Sigmoid colon (tissue), 6 donors: ENCODE measurements at regions not wholly inside any gene's neighbourhood (a gene's known extent, or its start where the extent isn't known, plus 50 kb on each side); places are given as distances from the start of the nearest gene placed in this dataset.

Experiments used
- DNase-seq: peaks from one replicate; pipeline ENCODE4 v3.0.0-alpha.2; 2019
- H3K27ac ChIP-seq, 4 donors: fragments of 200-600 bp; sonication (generic); one replicate each; pipeline ENCODE4 v1.5.1; 2016 to 2019; ENCODE audit warnings: mild to moderate bottlenecking in 1 of 4
- H3K27me3 ChIP-seq, 3 donors: fragments of 200-600 bp; sonication (generic); one replicate each; pipeline ENCODE4 v1.5.1; 2019; ENCODE audit warnings: mild to moderate bottlenecking in 1 of 3
- H3K36me3 ChIP-seq, 4 donors: fragments of 200-600 bp; sonication (generic); one replicate each; pipeline ENCODE4 v1.5.1; 2016 to 2019
- H3K4me1 ChIP-seq, 4 donors: fragments of 200-600 bp; sonication (generic); one replicate each; pipeline ENCODE4 v1.5.1; 2017 to 2019
- H3K4me3 ChIP-seq, 4 donors: fragments of 200-600 bp; sonication (generic); one replicate each; pipeline ENCODE4 v1.5.1; 2017 to 2019; ENCODE audit warnings: mild to moderate bottlenecking in 2 of 4, moderate library complexity in 1 of 4
- H3K9me3 ChIP-seq, 4 donors: fragments of 200-600 bp in 3 of 4; sonication (generic) in 3 of 4; one replicate each; pipeline versions ENCODE4 v1.5.1 to v1.6.1; 2013 to 2019
- EP300 ChIP-seq, 4 donors: sonication (generic); formaldehyde crosslinking; IDR thresholded peaks; one replicate each; pipeline ENCODE4 v1.6.1; 2017; ENCODE audit warnings: antibody characterized with exemption in 4 of 4
- POLR2A ChIP-seq, 2 donors: fragments of 450-650 bp; IDR thresholded peaks; one replicate each; pipeline ENCODE4 v1.6.1; 2016; ENCODE audit warnings: antibody characterized with exemption in 2 of 2, mild to moderate bottlenecking in 2 of 2, moderate library complexity in 2 of 2
- POLR2AphosphoS5 ChIP-seq, 4 donors: sonication (generic); formaldehyde crosslinking; IDR thresholded peaks; one replicate each; pipeline ENCODE4 v1.6.1; 2017; ENCODE audit warnings: antibody characterized with exemption in 4 of 4
- WGBS, 2 donors: extraction: QIAGEN DNeasy Blood & Tissue Kit; methylation state at CpG; one replicate each; pipeline ENCODE4 v1.1.7; 2013; 5-methylcytosine and 5-hydroxymethylcytosine counted together
- intact Hi-C: fragments of 100-400 bp; cut with DNase I; formaldehyde crosslinking; loops from one replicate; pipeline ENCODE4 v1.15.1; 2023
- TF ChIP-seq, protein P1 (sequence below), 4 experiments: fragments of 450-650 bp in 3 of 4; fragments of 200-600 bp in 1 of 4; IDR thresholded peaks; one replicate each; pipeline ENCODE4 v1.5.1; 2016 to 2019; ENCODE audit warnings: antibody characterized with exemption in 4 of 4, mild to moderate bottlenecking in 3 of 4, moderate library complexity in 2 of 4
- donor health status: healthy with polysubstance abuse.
- donor health status: healthy.

DNA sequence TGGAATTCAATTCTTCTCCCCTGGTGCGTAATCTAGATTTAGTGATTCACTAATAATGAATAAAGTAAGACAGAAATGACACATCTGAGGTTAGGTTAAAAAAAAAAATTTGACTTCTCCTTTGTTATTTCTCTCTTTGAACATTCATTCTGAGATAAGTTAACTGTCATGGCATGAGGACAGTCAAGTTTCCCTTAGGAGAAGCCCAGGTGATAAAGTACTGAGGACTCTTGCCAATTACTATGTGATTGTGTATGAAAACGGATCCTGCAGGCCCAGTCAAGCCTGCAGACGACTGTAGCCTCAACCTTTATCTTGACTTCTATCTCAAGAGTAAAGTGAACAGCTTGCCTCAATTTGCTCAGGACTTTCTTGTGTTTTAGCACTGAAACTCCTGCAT is 293.2 kb downstream of the PRR32 start:
- no peaks in the 10 kb centered on the region for H3K4me1 ChIP-seq
- no peaks in the 10 kb centered on the region for H3K27me3 ChIP-seq
- no peak overlapping the region for H3K27ac ChIP-seq
- no peaks in the 10 kb centered on the region for H3K36me3 ChIP-seq
- TF ChIP-seq POLR2A (IDR thresholded peaks at IDR 0.05) (no peak), POLR2AphosphoS5 (IDR thresholded peaks at IDR 0.05) (no peak), EP300 (IDR thresholded peaks at IDR 0.05) (no peak)
- TF ChIP-seq, protein P1, sequence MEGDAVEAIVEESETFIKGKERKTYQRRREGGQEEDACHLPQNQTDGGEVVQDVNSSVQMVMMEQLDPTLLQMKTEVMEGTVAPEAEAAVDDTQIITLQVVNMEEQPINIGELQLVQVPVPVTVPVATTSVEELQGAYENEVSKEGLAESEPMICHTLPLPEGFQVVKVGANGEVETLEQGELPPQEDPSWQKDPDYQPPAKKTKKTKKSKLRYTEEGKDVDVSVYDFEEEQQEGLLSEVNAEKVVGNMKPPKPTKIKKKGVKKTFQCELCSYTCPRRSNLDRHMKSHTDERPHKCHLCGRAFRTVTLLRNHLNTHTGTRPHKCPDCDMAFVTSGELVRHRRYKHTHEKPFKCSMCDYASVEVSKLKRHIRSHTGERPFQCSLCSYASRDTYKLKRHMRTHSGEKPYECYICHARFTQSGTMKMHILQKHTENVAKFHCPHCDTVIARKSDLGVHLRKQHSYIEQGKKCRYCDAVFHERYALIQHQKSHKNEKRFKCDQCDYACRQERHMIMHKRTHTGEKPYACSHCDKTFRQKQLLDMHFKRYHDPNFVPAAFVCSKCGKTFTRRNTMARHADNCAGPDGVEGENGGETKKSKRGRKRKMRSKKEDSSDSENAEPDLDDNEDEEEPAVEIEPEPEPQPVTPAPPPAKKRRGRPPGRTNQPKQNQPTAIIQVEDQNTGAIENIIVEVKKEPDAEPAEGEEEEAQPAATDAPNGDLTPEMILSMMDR (IDR thresholded peaks at IDR 0.05), result no peak
- DNase-seq, result no peak
- WGBS, 2 donors, result 46 to 62% methylated on average over 3 of the region's 3 CpGs
- no peaks in the 10 kb centered on the region for H3K9me3 ChIP-seq
- H3K4me3 ChIP-seq, result no peak overlapping the region
- intact Hi-C loops, result no loop called here

DNA sequence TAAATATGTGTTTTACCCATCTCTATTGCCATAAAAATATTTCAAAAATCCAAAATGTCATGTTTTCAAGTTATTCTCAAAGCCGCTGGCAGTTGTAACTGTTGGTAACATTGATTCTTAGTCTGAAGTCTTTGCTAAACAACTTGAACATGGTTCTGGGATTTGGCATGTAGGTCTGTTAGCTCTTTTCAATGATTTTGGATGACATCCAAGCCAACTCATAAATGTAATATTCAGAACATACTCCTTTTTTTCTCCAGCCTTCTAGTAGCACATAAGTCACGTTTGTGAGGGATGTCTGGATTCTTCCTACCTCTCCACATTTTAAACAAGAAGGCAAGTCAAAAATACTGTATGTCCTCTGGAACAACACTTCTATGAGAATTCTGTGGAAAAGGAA is 305.3 kb downstream of the PRR32 start:
- H3K9me3 ChIP-seq, result no peaks in the 10 kb centered on the region
- TF ChIP-seq, protein P1 (IDR thresholded peaks at IDR 0.05), result no peak
- TF ChIP-seq POLR2AphosphoS5 (IDR thresholded peaks at IDR 0.05), result no peak
- TF ChIP-seq EP300 (IDR thresholded peaks at IDR 0.05), result no peak
- TF ChIP-seq POLR2A (IDR thresholded peaks at IDR 0.05), result no peak
- H3K4me1 ChIP-seq, result no peaks in the 10 kb centered on the region
- intact Hi-C loops, result no loop called here
- DNase-seq, result no peak
- 67 to 71% methylated on average over 2 of the region's 2 CpGs for WGBS, 2 donors
- H3K36me3 ChIP-seq, result no peaks in the 10 kb centered on the region
- no peaks in the 10 kb centered on the region for H3K27me3 ChIP-seq
- no peak overlapping the region for H3K4me3 ChIP-seq
- no peak overlapping the region for H3K27ac ChIP-seq

DNA sequence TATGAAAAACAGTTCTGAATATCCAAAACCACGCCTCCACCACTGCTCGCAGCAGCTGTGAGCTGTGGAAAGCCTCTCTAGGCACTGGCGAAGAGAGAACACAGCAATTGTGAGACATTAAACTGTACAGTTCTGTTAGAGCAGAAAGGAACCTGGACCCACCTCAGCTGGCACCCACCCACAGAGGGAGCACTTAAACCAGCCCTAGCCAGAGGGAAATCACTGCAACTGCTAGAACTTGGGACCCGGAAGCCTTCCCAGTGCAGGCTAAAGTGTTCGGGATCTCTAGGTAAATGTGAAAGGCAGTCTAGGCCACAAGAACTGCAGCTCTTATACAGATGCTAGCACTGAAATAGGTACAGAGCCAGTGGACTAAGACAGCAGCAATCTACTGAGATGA is 308.8 kb downstream of the PRR32 start:
- Histone ChIP-seq H3K4me3 (no peak overlapping the region), H3K27me3 (no peaks in the 10 kb centered on the region), H3K36me3 (no peaks in the 10 kb centered on the region), H3K4me1 (no peaks in the 10 kb centered on the region), H3K9me3 (no peaks in the 10 kb centered on the region), H3K27ac (no peak overlapping the region)
- TF ChIP-seq POLR2AphosphoS5 (IDR thresholded peaks at IDR 0.05) (no peak), POLR2A (IDR thresholded peaks at IDR 0.05) (no peak), EP300 (IDR thresholded peaks at IDR 0.05) (no peak)
- TF ChIP-seq, protein P1 (IDR thresholded peaks at IDR 0.05), result no peak
- 83 to 87% methylated on average over 5 of the region's 5 CpGs for WGBS, 2 donors
- DNase-seq, result no peak
- intact Hi-C loops, result no loop called here

DNA sequence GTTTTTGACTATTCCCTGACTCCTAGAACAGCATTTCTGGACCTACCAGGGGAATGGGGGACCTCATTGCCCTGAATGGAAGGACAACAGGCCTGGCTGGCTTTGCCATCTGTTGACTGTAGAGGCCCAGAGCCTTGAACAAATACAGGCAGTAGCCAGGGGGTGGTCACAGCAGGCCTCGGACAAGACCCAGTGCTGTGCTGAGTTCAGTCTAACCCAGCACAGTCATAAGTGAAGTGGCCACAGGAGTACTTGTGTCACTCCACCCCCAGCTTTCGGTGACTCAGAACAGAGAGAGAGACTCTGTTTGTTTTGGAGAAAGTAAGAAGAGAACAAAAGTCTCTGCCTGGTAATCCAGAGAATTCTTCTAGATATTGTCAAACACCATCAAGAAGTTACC is 310.0 kb downstream of the PRR32 start:
- intact Hi-C loops, result no loop called here
- 65 to 94% methylated on average over 2 of the region's 2 CpGs for WGBS, 2 donors
- Histone ChIP-seq H3K4me1 (no peaks in the 10 kb centered on the region), H3K27ac (no peak overlapping the region), H3K27me3 (no peaks in the 10 kb centered on the region), H3K9me3 (no peaks in the 10 kb centered on the region), H3K36me3 (no peaks in the 10 kb centered on the region), H3K4me3 (no peak overlapping the region)
- TF ChIP-seq POLR2AphosphoS5 (IDR thresholded peaks at IDR 0.05) (no peak), EP300 (IDR thresholded peaks at IDR 0.05) (no peak), POLR2A (IDR thresholded peaks at IDR 0.05) (no peak)
- TF ChIP-seq, protein P1 (IDR thresholded peaks at IDR 0.05), result no peak
- DNase-seq, result no peak

DNA sequence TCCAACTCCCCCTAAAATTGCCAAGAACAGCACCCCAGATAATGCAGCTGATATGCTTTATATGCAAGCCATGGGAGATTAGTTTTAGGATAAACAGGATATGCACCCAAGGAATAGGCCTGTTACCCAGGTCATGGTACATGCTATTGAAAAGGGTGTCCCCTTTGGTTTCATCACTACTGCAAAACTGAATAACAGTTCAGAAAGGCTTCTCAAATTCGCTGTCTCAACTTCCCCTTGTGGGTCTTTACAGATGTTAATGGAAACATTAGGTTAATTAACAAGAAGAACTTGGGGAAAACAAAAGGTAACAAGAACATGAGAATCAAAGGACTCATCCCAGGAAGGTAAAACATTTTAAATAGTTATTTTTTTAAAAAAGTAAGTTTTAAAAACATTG is 318.7 kb downstream of the PRR32 start:
- Histone ChIP-seq H3K27me3 (no peaks in the 10 kb centered on the region), H3K27ac (no peak overlapping the region), H3K36me3 (no peaks in the 10 kb centered on the region), H3K9me3 (no peaks in the 10 kb centered on the region), H3K4me1 (no peaks in the 10 kb centered on the region), H3K4me3 (no peak overlapping the region)
- TF ChIP-seq, protein P1 (IDR thresholded peaks at IDR 0.05), result no peak
- TF ChIP-seq EP300 (IDR thresholded peaks at IDR 0.05), result no peak
- no peak for TF ChIP-seq POLR2AphosphoS5 (IDR thresholded peaks at IDR 0.05)
- TF ChIP-seq POLR2A (IDR thresholded peaks at IDR 0.05), result no peak
- 19 to 41% methylated on average over 1 of the region's 1 CpG for WGBS, 2 donors
- no peak for DNase-seq
- intact Hi-C loops, result no loop called here
